Stimulated activated CD8-positive, alpha-beta memory T cell treated with anti-CD3 and anti-CD28 coated beads, Interleukin-15, amount 100 ng/mL, for 1 hour (primary cell): ENCODE measurements at regions not wholly inside any gene's neighbourhood (a gene's known extent, or its start where the extent isn't known, plus 50 kb on each side); places are given as distances from the start of the nearest gene placed in this dataset.

Experiments used
- DNase-seq: peaks from one replicate; pipeline ENCODE4 v3.0.0-alpha.2; 2020; ENCODE audit warnings: low read depth

- no peak for DNase-seq
These were observed 268.4 kb upstream of the USP24 start for GRCh38 chr1:55483523-55483922.

GRCh38 chr1:55481634-55482033 lies 266.5 kb upstream of the USP24 start:
- DNase-seq: no peak

GRCh38 chr1:55480029-55480795 lies 265.0 kb upstream of the USP24 start:
- DNase-seq: no peak

- no peak for DNase-seq
These were observed 263.6 kb upstream of the USP24 start for GRCh38 chr1:55478742-55479141.

- no peak for DNase-seq
These were observed 262.8 kb upstream of the USP24 start for GRCh38 chr1:55477953-55478352.

- no peak for DNase-seq
These were observed 261.4 kb upstream of the USP24 start for GRCh38 chr1:55476445-55477015.

- DNase-seq: no peak
These were observed 259.1 kb upstream of the USP24 start for GRCh38 chr1:55474168-55474786.

GRCh38 chr1:55473661-55474060 lies 258.5 kb upstream of the USP24 start:
- DNase-seq: no peak

- DNase-seq: no peak
These were observed 257.6 kb upstream of the USP24 start for GRCh38 chr1:55472784-55473183.

- no peak for DNase-seq
These were observed 257.0 kb upstream of the USP24 start for GRCh38 chr1:55472115-55472514.

- no peak for DNase-seq
These were observed 253.1 kb upstream of the USP24 start for GRCh38 chr1:55468142-55468795.

- DNase-seq: no peak
These were observed 251.8 kb upstream of the USP24 start for GRCh38 chr1:55466921-55467320.

GRCh38 chr1:55466373-55466772 lies 251.2 kb upstream of the USP24 start:
- no peak for DNase-seq

- no peak for DNase-seq
These were observed 249.4 kb upstream of the USP24 start for GRCh38 chr1:55464550-55464949.

- DNase-seq: no peak
These were observed 248.8 kb upstream of the USP24 start for GRCh38 chr1:55463814-55464475.

- DNase-seq: no peak
These were observed 242.7 kb upstream of the USP24 start for GRCh38 chr1:55457874-55458273.

GRCh38 chr1:55456971-55457370 lies 241.8 kb upstream of the USP24 start:
- no peak for DNase-seq

GRCh38 chr1:55448261-55448660 lies 233.1 kb upstream of the USP24 start:
- DNase-seq: no peak

GRCh38 chr1:55447488-55447887 lies 232.3 kb upstream of the USP24 start:
- DNase-seq: no peak

- no peak for DNase-seq
These were observed 231.2 kb upstream of the USP24 start for GRCh38 chr1:55446351-55446750.

GRCh38 chr1:55445416-55445815 lies 230.3 kb upstream of the USP24 start:
- no peak for DNase-seq

GRCh38 chr1:55444667-55445066 lies 229.5 kb upstream of the USP24 start:
- no peak for DNase-seq
